GM12873 (cell line): ENCODE measurements at regions not wholly inside any gene's neighbourhood (a gene's known extent, or its start where the extent isn't known, plus 50 kb on each side); places are given as distances from the start of the nearest gene placed in this dataset.

Source experiments
- TF ChIP-seq, protein P1 (sequence below): IDR thresholded peaks from 2 replicates; pipeline ENCODE4 v1.5.1; 2012; ENCODE audit warnings: low read depth, mild to moderate bottlenecking, moderate library complexity, low read length, control low read depth; ENCODE audit not compliant: insufficient read depth; ENCODE audit errors: missing control alignments

DNA sequence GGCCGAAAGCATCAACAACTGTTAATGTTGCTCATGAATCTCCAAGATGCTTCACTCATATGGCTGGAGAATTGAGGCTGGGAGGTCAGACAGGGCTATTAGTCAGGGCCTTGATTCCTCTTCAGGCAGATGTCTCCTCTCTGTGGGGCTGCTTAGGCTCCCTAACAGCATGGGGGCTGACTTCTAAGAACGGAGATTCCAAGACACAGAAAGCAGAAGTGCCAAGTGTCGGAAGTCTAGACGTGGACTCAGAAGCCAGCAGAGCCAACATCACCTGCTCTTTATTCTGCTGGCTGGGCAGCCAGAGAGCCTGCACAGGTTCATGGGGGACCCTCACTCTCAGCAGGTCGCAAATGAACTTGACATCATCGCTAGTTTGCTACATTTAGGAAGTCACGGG, 279.8 kb downstream of the CDH26 start:
- TF ChIP-seq, protein P1, sequence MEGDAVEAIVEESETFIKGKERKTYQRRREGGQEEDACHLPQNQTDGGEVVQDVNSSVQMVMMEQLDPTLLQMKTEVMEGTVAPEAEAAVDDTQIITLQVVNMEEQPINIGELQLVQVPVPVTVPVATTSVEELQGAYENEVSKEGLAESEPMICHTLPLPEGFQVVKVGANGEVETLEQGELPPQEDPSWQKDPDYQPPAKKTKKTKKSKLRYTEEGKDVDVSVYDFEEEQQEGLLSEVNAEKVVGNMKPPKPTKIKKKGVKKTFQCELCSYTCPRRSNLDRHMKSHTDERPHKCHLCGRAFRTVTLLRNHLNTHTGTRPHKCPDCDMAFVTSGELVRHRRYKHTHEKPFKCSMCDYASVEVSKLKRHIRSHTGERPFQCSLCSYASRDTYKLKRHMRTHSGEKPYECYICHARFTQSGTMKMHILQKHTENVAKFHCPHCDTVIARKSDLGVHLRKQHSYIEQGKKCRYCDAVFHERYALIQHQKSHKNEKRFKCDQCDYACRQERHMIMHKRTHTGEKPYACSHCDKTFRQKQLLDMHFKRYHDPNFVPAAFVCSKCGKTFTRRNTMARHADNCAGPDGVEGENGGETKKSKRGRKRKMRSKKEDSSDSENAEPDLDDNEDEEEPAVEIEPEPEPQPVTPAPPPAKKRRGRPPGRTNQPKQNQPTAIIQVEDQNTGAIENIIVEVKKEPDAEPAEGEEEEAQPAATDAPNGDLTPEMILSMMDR, result no peak

DNA sequence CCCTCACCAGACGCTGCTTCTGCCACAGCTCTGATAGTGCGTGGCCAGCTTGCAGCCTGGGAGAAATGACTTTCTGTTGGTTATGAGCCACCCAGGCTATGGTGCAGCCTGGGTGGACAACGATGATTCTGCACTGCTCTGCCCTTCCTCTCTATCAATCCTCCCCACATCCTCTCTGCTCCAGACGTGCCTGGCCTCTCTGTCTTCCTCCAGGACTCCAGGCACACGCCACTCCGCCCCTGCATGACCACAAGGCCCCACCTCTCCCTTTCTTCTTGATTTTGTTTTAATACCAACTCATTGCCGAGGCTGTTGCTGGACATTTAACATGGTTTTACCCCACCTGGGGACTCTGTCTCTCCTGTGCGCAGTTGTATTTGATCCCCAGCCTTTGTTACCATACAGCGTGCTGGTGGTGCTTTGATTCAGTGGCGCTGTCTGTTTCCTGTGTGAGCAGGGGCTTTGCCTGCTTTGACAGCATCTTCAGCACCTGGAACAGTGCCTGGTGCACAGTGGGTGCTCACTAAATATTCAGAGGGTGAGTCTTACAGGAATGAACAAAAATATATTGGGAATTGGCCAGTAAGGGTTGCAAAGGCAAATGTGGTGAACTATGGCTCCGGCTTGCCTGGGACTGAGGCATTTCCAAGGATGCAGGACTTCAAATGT, 280.9 kb downstream of the CDH26 start:
- TF ChIP-seq, protein P1, result no peak

DNA sequence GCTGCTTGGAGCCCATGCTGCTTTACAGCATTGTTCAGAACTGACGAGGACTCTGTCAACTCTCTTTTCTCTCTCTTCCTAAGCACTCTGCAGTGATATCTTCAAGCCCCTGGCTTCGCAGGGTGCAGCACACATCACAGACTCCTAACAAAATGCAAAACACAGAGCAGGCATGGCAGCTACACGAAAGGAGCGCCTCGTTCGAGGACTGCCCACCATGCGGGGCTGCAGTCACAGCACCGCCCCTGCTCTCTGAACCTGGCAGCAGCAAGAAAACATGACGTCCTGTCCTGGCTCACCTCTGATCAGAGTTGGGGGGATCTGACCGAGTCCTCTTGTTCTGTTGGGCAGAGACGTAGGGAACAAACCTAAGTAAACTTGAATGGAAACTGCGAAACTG, 281.7 kb downstream of the CDH26 start:
- TF ChIP-seq, protein P1, result no peak

DNA sequence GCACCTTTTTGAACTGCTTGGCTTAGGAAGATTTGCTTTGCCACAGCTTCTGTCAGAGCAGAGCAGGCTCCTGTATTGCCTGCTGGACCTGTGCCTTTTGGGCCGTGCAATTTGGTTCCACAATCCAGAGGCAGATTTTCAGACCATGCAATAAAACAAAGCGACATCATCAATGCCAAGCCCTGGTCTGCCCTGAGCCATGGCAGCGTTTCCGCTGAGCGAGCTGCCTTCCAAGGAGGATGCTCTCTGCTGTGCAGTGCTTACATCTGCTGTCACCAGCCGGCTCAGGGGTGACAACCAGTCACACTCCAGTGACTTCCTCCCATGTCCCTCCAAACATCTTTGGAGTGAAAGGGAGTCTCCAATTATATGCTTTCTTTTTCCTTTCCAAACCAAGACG, 282.2 kb downstream of the CDH26 start:
- TF ChIP-seq, protein P1, result no peak

DNA sequence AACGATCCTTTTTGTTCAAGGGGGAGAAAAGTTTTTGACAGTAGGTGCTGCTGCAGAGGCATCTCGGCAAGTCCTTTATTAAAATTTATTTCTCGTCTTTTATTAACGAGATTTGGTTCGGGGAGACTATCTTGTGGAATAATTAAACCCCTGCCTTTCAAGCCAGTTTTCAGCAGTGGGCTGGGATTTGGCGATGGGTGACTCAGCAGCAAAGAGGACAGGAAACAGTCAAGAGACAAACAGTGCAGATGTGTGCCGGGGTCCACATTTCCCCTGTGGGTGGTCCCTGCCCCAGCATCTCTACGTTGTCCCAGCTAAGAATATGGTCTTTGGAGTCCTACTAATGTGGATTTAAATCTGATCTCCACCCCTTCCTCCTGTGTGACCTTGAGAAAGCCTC, 282.8 kb downstream of the CDH26 start:
- TF ChIP-seq, protein P1, result no peak

DNA sequence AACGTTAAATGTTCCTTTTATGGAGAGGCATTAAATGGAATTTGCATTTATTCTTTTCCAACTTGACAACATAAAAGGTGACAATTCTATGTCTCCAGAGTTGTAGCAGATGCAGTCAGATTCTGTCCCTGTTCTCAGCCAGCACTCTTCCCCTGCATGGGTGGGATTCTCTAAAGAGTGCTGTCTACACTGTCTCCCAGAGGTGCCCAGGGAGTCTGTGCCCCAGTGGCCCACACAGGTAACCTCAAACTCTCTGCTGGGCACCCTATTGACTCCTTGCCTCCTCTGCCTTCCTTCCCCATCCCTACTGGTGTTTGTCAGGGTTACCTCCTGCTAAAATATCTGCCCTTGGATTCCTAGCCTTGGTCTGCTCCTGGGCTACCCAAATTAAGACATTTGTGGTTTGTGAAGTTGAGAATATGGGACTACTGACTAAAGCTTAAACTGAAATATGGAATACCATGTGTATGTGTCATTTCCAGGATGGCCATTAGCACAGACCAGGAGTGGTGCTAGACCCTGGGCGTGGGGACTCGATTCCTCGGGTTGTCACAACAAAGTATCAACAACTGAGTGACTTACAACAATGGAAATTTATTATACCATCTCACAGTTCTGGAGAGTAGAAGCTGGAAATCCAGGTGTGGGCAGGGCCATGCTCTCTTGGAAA, 284.7 kb downstream of the CDH26 start:
- TF ChIP-seq, protein P1, result no peak

DNA sequence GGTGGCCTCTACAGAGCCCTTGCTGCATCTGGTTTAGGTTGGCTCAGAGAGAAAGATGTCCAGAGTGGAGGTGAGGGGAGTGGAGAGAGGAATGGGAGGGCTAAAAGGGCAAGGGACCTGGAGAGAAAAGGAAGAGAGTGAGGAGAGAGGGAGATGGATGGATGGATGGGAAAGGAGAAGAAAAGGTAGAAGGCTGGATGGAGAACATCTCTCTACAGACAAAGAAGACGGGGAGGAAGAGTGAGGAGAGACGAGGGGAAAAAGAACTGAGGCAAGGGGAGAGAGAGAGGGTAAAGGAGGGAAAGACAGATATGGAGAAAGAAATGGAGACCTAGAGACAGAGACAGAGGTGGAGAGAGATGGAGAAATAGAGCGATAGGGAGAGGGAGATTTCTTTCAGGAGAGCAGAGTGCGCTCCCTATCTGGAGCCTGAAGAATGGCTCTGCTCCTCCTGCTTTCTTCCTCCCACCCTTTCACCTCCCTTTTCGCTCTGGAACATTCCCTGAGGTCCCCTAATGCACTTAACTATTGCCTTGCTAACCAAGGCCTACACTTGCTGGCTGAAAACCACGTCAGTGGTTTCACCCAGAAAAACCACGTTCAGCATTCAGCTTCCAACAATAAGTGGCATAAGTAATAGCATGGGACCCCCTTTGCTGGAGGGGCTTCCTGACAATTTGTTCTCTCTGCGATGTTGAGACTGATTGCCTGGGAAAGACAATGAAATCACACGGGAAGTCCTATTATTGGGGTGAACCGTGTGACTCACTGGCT, 286.3 kb downstream of the CDH26 start:
- TF ChIP-seq, protein P1, result no peak
